ENCODE measurements at regions not wholly inside any gene's neighbourhood (a gene's known extent, or its start where the extent isn't known, plus 50 kb on each side); places are given as distances from the start of the nearest gene placed in this dataset.

GRCh38 chr6:56693246-56693607 lies 50.5 kb upstream of the DST start (continued):
- TF ChIP-seq CUX1 (IDR thresholded peaks at IDR 0.05; ENCODE audit: insufficient replicate concordance, low read depth, low read length), result no peak
- TF ChIP-seq E2F4 (IDR thresholded peaks at IDR 0.05; ENCODE audit: low read depth, low read length), result no peak
- no peak for TF ChIP-seq TARDBP (IDR thresholded peaks at IDR 0.05; ENCODE audit: borderline replicate concordance)
- TF ChIP-seq TCF7 (IDR thresholded peaks at IDR 0.05; ENCODE audit: borderline replicate concordance), result no peak
- no peak for TF ChIP-seq FOS (IDR thresholded peaks at IDR 0.05; ENCODE audit: borderline replicate concordance, extremely low read depth, insufficient read length)
